GM12873 (cell line): ENCODE measurements at regions not wholly inside any gene's neighbourhood (a gene's known extent, or its start where the extent isn't known, plus 50 kb on each side); places are given as distances from the start of the nearest gene placed in this dataset.

Experiments
- CTCF ChIP-seq: IDR thresholded peaks from 2 replicates; pipeline ENCODE4 v1.5.1; 2012; ENCODE audit warnings: low read depth, mild to moderate bottlenecking, moderate library complexity, low read length, control low read depth; ENCODE audit not compliant: insufficient read depth; ENCODE audit errors: missing control alignments

- peak; percentile 42 for TF ChIP-seq CTCF
These were observed 162.2 kb upstream of the ZNF267 start for GRCh38 chr16:31711344-31711845.

- no peak for TF ChIP-seq CTCF
These were observed 161.5 kb upstream of the ZNF267 start for GRCh38 chr16:31712064-31712540.

GRCh38 chr16:31713071-31713944, 160.3 kb upstream of the ZNF267 start:
- no peak for TF ChIP-seq CTCF

GRCh38 chr16:31713945-31714902, 159.4 kb upstream of the ZNF267 start:
- TF ChIP-seq CTCF: peak; percentile 67

GRCh38 chr16:31714903-31715504, 158.6 kb upstream of the ZNF267 start:
- TF ChIP-seq CTCF: no peak

GRCh38 chr16:31715915-31716314, 157.7 kb upstream of the ZNF267 start:
- TF ChIP-seq CTCF: no peak
